ENCODE measurements at regions not wholly inside any gene's neighbourhood (a gene's known extent, or its start where the extent isn't known, plus 50 kb on each side); places are given as distances from the start of the nearest gene placed in this dataset.

DNA sequence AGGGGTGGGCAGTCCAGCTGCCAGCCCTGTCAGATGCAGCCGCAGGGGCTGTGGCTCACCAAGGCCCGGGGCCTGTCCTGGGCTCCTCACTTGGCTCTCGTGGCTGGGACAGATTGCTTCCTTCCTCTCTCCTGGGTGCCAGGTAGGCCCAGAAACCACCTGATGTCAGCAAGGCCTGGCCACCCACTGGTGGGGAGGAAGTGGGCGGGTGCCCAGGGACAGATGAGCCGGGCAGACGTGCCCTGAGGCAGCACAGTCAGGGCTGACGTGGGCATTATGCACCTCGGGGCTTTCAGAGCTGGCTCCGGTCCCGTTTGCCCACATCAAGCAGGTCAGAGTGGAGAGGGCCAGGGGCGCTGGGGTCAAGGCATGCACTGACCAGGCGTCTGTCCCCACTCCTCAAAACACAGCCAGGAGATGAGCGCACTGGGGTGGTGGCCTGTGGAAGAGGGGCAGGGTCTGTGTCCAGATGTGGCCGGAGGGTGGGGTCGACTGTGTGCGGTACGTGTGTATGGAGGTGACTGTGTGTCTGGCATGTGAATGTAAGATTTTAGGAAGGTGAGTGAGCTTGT is 133.2 kb upstream of the PTPN1 start:
- no peak overlapping the region for H3K9ac ChIP-seq (replicated peaks; ENCODE audit: extremely low read depth, insufficient read depth, low read length)
- intact Hi-C loops (cut with micrococcal nuclease) = loop anchor here (5.0 kb wide), 1 partner anchor 205 kb away; no protein-coding TSS in a partner anchor

GRCh38 chr20:50378170-50379000 is 131.8 kb upstream of the PTPN1 start:
- FAIRE-seq (no peak), DNase-seq (ENCODE audit: low read depth, low spot score) (no peak)
- Histone ChIP-seq H3K27ac (ENCODE audit: insufficient read depth, low read depth, low read length) (no peak overlapping the region), H3K4me3 (replicated peaks in 1 of 3; ENCODE audit: insufficient read depth in 1 of 3, low read depth in 1 of 3, low read length in 3 of 3) (no peak overlapping the region), H3K9ac (replicated peaks; ENCODE audit: extremely low read depth, insufficient read depth, low read length) (no peak overlapping the region), H4K20me1 (replicated peaks; ENCODE audit: control insufficient read depth, extremely low read depth, insufficient read depth, low read length) (no peaks in the 10 kb centered on the region), H3K27me3 (ENCODE audit: control insufficient read depth in 2 of 2, insufficient read depth in 2 of 2, low read length in 2 of 2) (peaks cover 0 to 9% of the 10 kb centered on the region in 2 experiments), H3K36me3 (ENCODE audit: control insufficient read depth in 2 of 2, extremely low read depth in 1 of 2, insufficient read depth in 2 of 2, low read length in 2 of 2) (no peaks in the 10 kb centered on the region), H3K9me3 (replicated peaks; ENCODE audit: control insufficient read depth, insufficient read depth, low read length) (no peaks in the 10 kb centered on the region), H3K4me1 (ENCODE audit: control insufficient read depth, extremely low read depth, insufficient read depth, low read length) (peaks cover 24% of the 10 kb centered on the region), H3K9me1 (replicated peaks; ENCODE audit: control insufficient read depth, extremely low read depth, insufficient read depth, low read length) (no peaks in the 10 kb centered on the region), H2AFZ (ENCODE audit: low read depth, low read length) (no peak overlapping the region), H3K79me2 (ENCODE audit: control insufficient read depth, insufficient read depth, low read length) (no peaks in the 10 kb centered on the region), H3K4me2 (ENCODE audit: insufficient read depth, low read length) (no peak overlapping the region)
- intact Hi-C loops (cut with micrococcal nuclease) (loop anchor here (2.0 to 5.0 kb wide), 2 partner anchors 188 to 204 kb away; partner anchors contain the start of gene CEBPB), dilution Hi-C loops (cut with MboI; ENCODE audit: extremely low pct_ligation_motif_present, low sequenced_read_pairs) (no loop called here)
- BruUV-seq (replicated peaks) = no TSS peak
- CTCF ChIA-PET = interaction anchor here (1.1 kb wide), 1 partner anchor 12 kb away, joined by 5 read pairs; no protein-coding TSS in a partner anchor
- POLR2A ChIA-PET = no interaction called here
- TF ChIP-seq, protein P1, sequence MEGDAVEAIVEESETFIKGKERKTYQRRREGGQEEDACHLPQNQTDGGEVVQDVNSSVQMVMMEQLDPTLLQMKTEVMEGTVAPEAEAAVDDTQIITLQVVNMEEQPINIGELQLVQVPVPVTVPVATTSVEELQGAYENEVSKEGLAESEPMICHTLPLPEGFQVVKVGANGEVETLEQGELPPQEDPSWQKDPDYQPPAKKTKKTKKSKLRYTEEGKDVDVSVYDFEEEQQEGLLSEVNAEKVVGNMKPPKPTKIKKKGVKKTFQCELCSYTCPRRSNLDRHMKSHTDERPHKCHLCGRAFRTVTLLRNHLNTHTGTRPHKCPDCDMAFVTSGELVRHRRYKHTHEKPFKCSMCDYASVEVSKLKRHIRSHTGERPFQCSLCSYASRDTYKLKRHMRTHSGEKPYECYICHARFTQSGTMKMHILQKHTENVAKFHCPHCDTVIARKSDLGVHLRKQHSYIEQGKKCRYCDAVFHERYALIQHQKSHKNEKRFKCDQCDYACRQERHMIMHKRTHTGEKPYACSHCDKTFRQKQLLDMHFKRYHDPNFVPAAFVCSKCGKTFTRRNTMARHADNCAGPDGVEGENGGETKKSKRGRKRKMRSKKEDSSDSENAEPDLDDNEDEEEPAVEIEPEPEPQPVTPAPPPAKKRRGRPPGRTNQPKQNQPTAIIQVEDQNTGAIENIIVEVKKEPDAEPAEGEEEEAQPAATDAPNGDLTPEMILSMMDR (IDR thresholded peaks at IDR 0.05; ENCODE audit: extremely low read depth in 1 of 2, insufficient read depth in 1 of 2, low read depth in 1 of 2, low read length in 2 of 2) = no peak
- TF ChIP-seq JUN (IDR thresholded peaks at IDR 0.05; ENCODE audit: borderline replicate concordance, insufficient read depth, insufficient read length, low read depth) = no peak
- TF ChIP-seq, protein P2, sequence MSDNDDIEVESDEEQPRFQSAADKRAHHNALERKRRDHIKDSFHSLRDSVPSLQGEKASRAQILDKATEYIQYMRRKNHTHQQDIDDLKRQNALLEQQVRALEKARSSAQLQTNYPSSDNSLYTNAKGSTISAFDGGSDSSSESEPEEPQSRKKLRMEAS (IDR thresholded peaks at IDR 0.05; ENCODE audit: insufficient read depth, insufficient read length) = no peak

More for the DNA sequence above, 133.2 kb upstream of the PTPN1 start:
- Histone ChIP-seq H3K4me1 (ENCODE audit: control insufficient read depth, extremely low read depth, insufficient read depth, low read length) (peaks cover 17% of the 10 kb centered on the region), H3K9me1 (replicated peaks; ENCODE audit: control insufficient read depth, extremely low read depth, insufficient read depth, low read length) (no peaks in the 10 kb centered on the region), H3K27me3 (ENCODE audit: control insufficient read depth in 2 of 2, insufficient read depth in 2 of 2, low read length in 2 of 2) (peaks cover 0 to 10% of the 10 kb centered on the region in 2 experiments), H2AFZ (ENCODE audit: low read depth, low read length) (no peak overlapping the region), H3K36me3 (ENCODE audit: control insufficient read depth in 2 of 2, extremely low read depth in 1 of 2, insufficient read depth in 2 of 2, low read length in 2 of 2) (no peaks in the 10 kb centered on the region), H4K20me1 (replicated peaks; ENCODE audit: control insufficient read depth, extremely low read depth, insufficient read depth, low read length) (no peaks in the 10 kb centered on the region), H3K4me2 (ENCODE audit: insufficient read depth, low read length) (no peak overlapping the region), H3K9me3 (replicated peaks; ENCODE audit: control insufficient read depth, insufficient read depth, low read length) (no peaks in the 10 kb centered on the region), H3K79me2 (ENCODE audit: control insufficient read depth, insufficient read depth, low read length) (no peaks in the 10 kb centered on the region), H3K27ac (ENCODE audit: insufficient read depth, low read depth, low read length) (no peak overlapping the region), H3K4me3 (replicated peaks in 1 of 3; ENCODE audit: insufficient read depth in 1 of 3, low read depth in 1 of 3, low read length in 3 of 3) (no peak overlapping the region)
- ChIA-PET CTCF (no interaction called here), POLR2A (no interaction called here)
- FAIRE-seq = no peak
- no peak for DNase-seq (ENCODE audit: low read depth, low spot score)
- BruUV-seq (replicated peaks) = no TSS peak
- TF ChIP-seq, protein P2 (IDR thresholded peaks at IDR 0.05; ENCODE audit: insufficient read depth, insufficient read length) = no peak
- TF ChIP-seq GATA2 (IDR thresholded peaks at IDR 0.05; ENCODE audit: insufficient read depth, insufficient read length, low read depth, low read length) = no peak
- dilution Hi-C loops (cut with MboI; ENCODE audit: extremely low pct_ligation_motif_present, low sequenced_read_pairs) = no loop called here

Measured in endothelial cell of umbilical vein (primary cell).